AG10803 (cell line): ENCODE measurements at regions not wholly inside any gene's neighbourhood (a gene's known extent, or its start where the extent isn't known, plus 50 kb on each side); places are given as distances from the start of the nearest gene placed in this dataset.
"Not testable (repeated sequence)": the region's sequence is repeated elsewhere in the genome, so short reads cannot be mapped to it uniquely, and the experiment has no call there.

ENCODE experiments used
- DNase-seq: peaks from one replicate; pipeline ENCODE4 v3.0.0; 2010; ENCODE audit warnings: low read depth
- H3K4me3 ChIP-seq: 2 replicates; pipeline ENCODE4 v1.5.1; 2011; ENCODE audit warnings: mild to moderate bottlenecking, low read length, control low read depth
- CTCF ChIP-seq: conservative IDR thresholded peaks from 2 replicates; pipeline ENCODE4 v1.5.1; 2011; ENCODE audit warnings: mild to moderate bottlenecking, low read length, control low read depth, inconsistent platforms

- TF ChIP-seq CTCF: no peak
- H3K4me3 ChIP-seq: no peak overlapping the region
- no peak for DNase-seq
Observed at GRCh38 chr3:80655216-80655615, 887.4 kb upstream of the ROBO1 start.

GRCh38 chr3:80649170-80649569, 881.4 kb upstream of the ROBO1 start:
- DNase-seq: no peak
- no peak overlapping the region for H3K4me3 ChIP-seq
- TF ChIP-seq CTCF: no peak

- no peak for DNase-seq
- no peak for TF ChIP-seq CTCF
- no peak overlapping the region for H3K4me3 ChIP-seq
Observed at GRCh38 chr3:80643421-80643820, 875.6 kb upstream of the ROBO1 start.

GRCh38 chr3:80618295-80619256, 850.8 kb upstream of the ROBO1 start:
- DNase-seq: no peak
- no peak overlapping the region for H3K4me3 ChIP-seq
- no peak for TF ChIP-seq CTCF

- no peak for TF ChIP-seq CTCF
- no peak overlapping the region for H3K4me3 ChIP-seq
- DNase-seq: no peak
Observed at GRCh38 chr3:80612366-80612765, 844.6 kb upstream of the ROBO1 start.

- H3K4me3 ChIP-seq, DNase-seq: not testable (repeated sequence)
Observed at GRCh38 chr3:80608072-80608471, 840.3 kb upstream of the ROBO1 start.

- TF ChIP-seq CTCF: no peak
- no peak overlapping the region for H3K4me3 ChIP-seq
- DNase-seq: no peak
Observed at GRCh38 chr3:80606073-80606472, 838.3 kb upstream of the ROBO1 start.
